K562 (cell line): ENCODE measurements at regions not wholly inside any gene's neighbourhood (a gene's known extent, or its start where the extent isn't known, plus 50 kb on each side); places are given as distances from the start of the nearest gene placed in this dataset.
A peak's percentile ranks its signal among the peaks of the same experiment; 100 is the strongest.

ENCODE experiments used
- ATAC-seq: fragments of 200-7000 bp; cut with Tn5 transposase; 3 replicates; pipeline ENCODE4 v1.9.1; 2020; ENCODE audit warnings: moderate library complexity
- BruUV-seq: library from RNA; stranded (reverse); fragments of 400-500 nt; replicated peaks from 2 replicates; lab custom pipeline; 2021; lab: Mats Ljungman, UMichigan
- CTCF ChIA-PET: fragments of 300-600 bp; formaldehyde crosslinking; extraction: SDS; loops from one replicate; lab custom pipeline; 2021; ENCODE audit warnings: low intra/inter-chr PET ratio; lab: Yijun Ruan, JAX
- POLR2A ChIA-PET: fragments of 300-600, 350-650 bp; sonication (Branson Sonifier 250); formaldehyde crosslinking; extraction: SDS; loops from one replicate; lab custom pipeline; 2021; ENCODE audit warnings: antibody characterized with exemption, inconsistent platforms; lab: Yijun Ruan, JAX
- DNase-seq, 4 experiments: peaks; one replicate each; pipeline versions ENCODE4 v3.0.0 to v3.0.0-alpha.2; 2011 to 2018; ENCODE audit warnings: low spot score in 3 of 4, mixed read lengths in 3 of 4; ENCODE audit errors: extremely low read depth in 1 of 4
- FAIRE-seq: peaks from 2 replicates; lab custom pipeline; 2011; peaks lifted over from hg19 to GRCh38; lab: Jason Lieb, UNC
- H2AFZ ChIP-seq: 2 replicates; pipeline ENCODE4 v1.6.0; 2011; ENCODE audit warnings: low read depth, low read length, control low read depth, inconsistent platforms
- H3K27ac ChIP-seq: fragments of 200-600 bp; 3 replicates; pipeline ENCODE4 v1.8.0; 2011; ENCODE audit warnings: low read depth, mild to moderate bottlenecking, control low read depth, inconsistent platforms, low read length, moderate library complexity, mixed read lengths; ENCODE audit errors: extremely low read depth
- H3K27me3 ChIP-seq, 2 experiments: fragments of 300-600 bp in 1 of 2; 2 replicates in 1 of 2; 3 replicates in 1 of 2; pipeline versions ENCODE4 v1.6.0 to v1.8.0; 2011; ENCODE audit warnings: inconsistent platforms in 2 of 2, low read length in 2 of 2, mild to moderate bottlenecking in 1 of 2, mixed read lengths in 1 of 2, moderate library complexity in 1 of 2; ENCODE audit not compliant: control insufficient read depth in 2 of 2, insufficient read depth in 2 of 2
- H3K36me3 ChIP-seq: fragments of 300-600 bp; 3 replicates; pipeline ENCODE4 v1.8.0; 2011; ENCODE audit warnings: mild to moderate bottlenecking, low read length, inconsistent platforms; ENCODE audit not compliant: control insufficient read depth, insufficient read depth
- H3K4me1 ChIP-seq, 2 experiments: fragments of 200-600 bp in 1 of 2; replicated peaks in 1 of 2; 2 replicates in 1 of 2; 3 replicates in 1 of 2; pipeline versions ENCODE4 v1.5.1 to v1.8.0; 2011; ENCODE audit warnings: inconsistent platforms in 2 of 2, low read length in 2 of 2, mild to moderate bottlenecking in 1 of 2, mixed read lengths in 1 of 2, moderate library complexity in 1 of 2; ENCODE audit not compliant: control insufficient read depth in 2 of 2, insufficient read depth in 2 of 2
- H3K4me2 ChIP-seq: 2 replicates; pipeline ENCODE4 v1.6.1; 2011; ENCODE audit warnings: low read length, control low read depth, inconsistent platforms, mixed read lengths; ENCODE audit not compliant: insufficient read depth
- H3K4me3 ChIP-seq: fragments of 200-600 bp; sonication (generic), shearing (Covaris generic); 2 replicates; pipeline ENCODE4 v1.5.1; 2016; ENCODE audit warnings: control low read depth, inconsistent platforms
- H3K79me2 ChIP-seq: fragments of 200-600 bp; 3 replicates; pipeline ENCODE4 v1.8.0; 2011; ENCODE audit warnings: low read length, inconsistent platforms; ENCODE audit not compliant: control insufficient read depth, insufficient read depth
- H3K9ac ChIP-seq, 2 experiments: 2 replicates each; pipeline versions ENCODE4 v1.6.0 to v1.6.1; 2011; ENCODE audit warnings: low read depth in 2 of 2, low read length in 2 of 2, control low read depth in 1 of 2, inconsistent platforms in 1 of 2, mild to moderate bottlenecking in 1 of 2, mixed read lengths in 1 of 2; ENCODE audit not compliant: insufficient read depth in 1 of 2
- H3K9me1 ChIP-seq: one replicate; pipeline ENCODE4 v1.6.0; 2011; ENCODE audit warnings: inconsistent platforms, mild to moderate bottlenecking, low read length, moderate library complexity; ENCODE audit not compliant: control insufficient read depth, insufficient read depth
- H3K9me3 ChIP-seq: replicated peaks from 2 replicates; pipeline ENCODE4 v1.5.1; 2011; ENCODE audit warnings: low read depth, low read length, inconsistent platforms; ENCODE audit not compliant: control insufficient read depth, insufficient read depth
- H4K20me1 ChIP-seq: replicated peaks from 2 replicates; pipeline ENCODE4 v1.6.1; 2011; ENCODE audit warnings: low read length, inconsistent platforms, mixed read lengths; ENCODE audit not compliant: control insufficient read depth, insufficient read depth
- ATF1 ChIP-seq, 2 experiments: fragments of 450-650 bp in 1 of 2; IDR thresholded peaks; 2 replicates each; pipeline ENCODE4 v1.6.1; 2016; ENCODE audit warnings: missing compliant biosample characterization in 1 of 2, missing genetic modification characterization in 1 of 2
- CREB3L1 ChIP-seq: fragments of 450-650 bp; IDR thresholded peaks from 2 replicates; pipeline ENCODE4 v1.6.1; 2014; ENCODE audit warnings: low read depth, mild to moderate bottlenecking, moderate library complexity, borderline replicate concordance
- MTA2 ChIP-seq: fragments of 450-650 bp; IDR thresholded peaks from 2 replicates; pipeline ENCODE4 v1.6.1; 2016; ENCODE audit warnings: low read depth
- ZBTB5 ChIP-seq: fragments of 450-650 bp; IDR thresholded peaks from 2 replicates; pipeline ENCODE4 v1.6.1; 2017; ENCODE audit warnings: antibody characterized with exemption
- ZFP1 ChIP-seq: fragments of 450-650 bp; formaldehyde crosslinking; IDR thresholded peaks from 2 replicates; pipeline ENCODE4 v1.4.0; 2020; ENCODE audit warnings: mild to moderate bottlenecking, mixed read lengths
- WGBS: fragments of 100-300 bp; shearing (Covaris generic); methylation state at CpG from one replicate; pipeline ENCODE4 v1.1.6; 2016; ENCODE audit warnings: low coverage, mixed read lengths; ENCODE audit not compliant: insufficient coverage; ENCODE audit errors: missing lambda C conversion rate; 5-methylcytosine and 5-hydroxymethylcytosine counted together
- in situ Hi-C: fragments of 300-500 bp; cut with MboI; formaldehyde crosslinking; loops from 4 replicates; pipeline ENCODE4 v1.15.0; 2018; ENCODE audit warnings: inconsistent platforms, mixed read lengths
- intact Hi-C: fragments of 100-400 bp; cut with micrococcal nuclease; formaldehyde crosslinking; loops from 2 replicates; pipeline ENCODE4 v1.14.2; 2022

GRCh38 chr12:112656141-112656540 lies 135.4 kb upstream of the RPH3A start:
- FAIRE-seq (no peak), ATAC-seq (no peak), DNase-seq (no peak)
- Histone ChIP-seq H3K9me3 (no peaks in the 10 kb centered on the region), H3K27me3 (no peaks in the 10 kb centered on the region), H2AFZ (no peak overlapping the region), H3K9me1 (no peaks in the 10 kb centered on the region), H3K79me2 (no peaks in the 10 kb centered on the region), H3K27ac (no peak overlapping the region), H3K4me1 (no peaks in the 10 kb centered on the region), H3K4me3 (no peak overlapping the region), H3K4me2 (no peak overlapping the region), H3K36me3 (no peaks in the 10 kb centered on the region), H3K9ac (no peak overlapping the region), H4K20me1 (no peaks in the 10 kb centered on the region)
- ChIA-PET CTCF (no interaction called here), POLR2A (no interaction called here)
- in situ Hi-C loops: no loop called here
- WGBS: 0% methylated on average over 3 of the region's 3 CpGs
- BruUV-seq: no TSS peak
- intact Hi-C loops: no loop called here
- TF ChIP-seq ATF1 (CRISPR knock-in tag; IDR thresholded peaks at IDR 0.05) (no peak), ATF1 (tag; IDR thresholded peaks at IDR 0.05) (0 out of 2 replicates have a peak, but pooled peaks have one; percentile 14), ZBTB5 (no peak)

GRCh38 chr12:112664569-112664968 lies 127.0 kb upstream of the RPH3A start:
- no peaks in the 10 kb centered on the region for H3K27me3 ChIP-seq
- no peaks in the 10 kb centered on the region for H3K36me3 ChIP-seq
- ChIA-PET POLR2A (no interaction called here), CTCF (no interaction called here)
- 3% methylated on average over 8 of the region's 8 CpGs for WGBS
- peak; percentile 25 to 66 (median 42) for DNase-seq
- no peak overlapping the region for H3K9ac ChIP-seq
- H3K27ac ChIP-seq: no peak overlapping the region
- peak; percentile 26 for FAIRE-seq
- ATAC-seq: peak; percentile 85
- no TSS peak for BruUV-seq
- H3K4me1 ChIP-seq: no peaks in the 10 kb centered on the region
- H3K9me1 ChIP-seq: no peaks in the 10 kb centered on the region
- H2AFZ ChIP-seq: no peak overlapping the region
- no peaks in the 10 kb centered on the region for H3K79me2 ChIP-seq
- H3K9me3 ChIP-seq: no peaks in the 10 kb centered on the region
- H3K4me2 ChIP-seq: no peak overlapping the region
- no peak overlapping the region for H3K4me3 ChIP-seq
- in situ Hi-C loops: no loop called here
- intact Hi-C loops: no loop called here
- H4K20me1 ChIP-seq: no peaks in the 10 kb centered on the region; the same call in 1 of the 2 replicates
- TF ChIP-seq CREB3L1: no peak
- no peak for TF ChIP-seq MTA2
- no peak for TF ChIP-seq ZFP1 (CRISPR knock-in tag)
